NCI-H748 (cell line): ENCODE measurements at regions not wholly inside any gene's neighbourhood (a gene's known extent, or its start where the extent isn't known, plus 50 kb on each side); places are given as distances from the start of the nearest gene placed in this dataset.
A peak's percentile ranks its signal among the peaks of the same experiment; 100 is the strongest.
"Not testable (repeated sequence)": the region's sequence is repeated elsewhere in the genome, so short reads cannot be mapped to it uniquely, and the experiment has no call there.

ENCODE experiments used
- DNase-seq: peaks from one replicate; lab custom pipeline; 2025; ENCODE audit not compliant: unreplicated experiment; lab: John Stamatoyannopoulos, UW

DNA sequence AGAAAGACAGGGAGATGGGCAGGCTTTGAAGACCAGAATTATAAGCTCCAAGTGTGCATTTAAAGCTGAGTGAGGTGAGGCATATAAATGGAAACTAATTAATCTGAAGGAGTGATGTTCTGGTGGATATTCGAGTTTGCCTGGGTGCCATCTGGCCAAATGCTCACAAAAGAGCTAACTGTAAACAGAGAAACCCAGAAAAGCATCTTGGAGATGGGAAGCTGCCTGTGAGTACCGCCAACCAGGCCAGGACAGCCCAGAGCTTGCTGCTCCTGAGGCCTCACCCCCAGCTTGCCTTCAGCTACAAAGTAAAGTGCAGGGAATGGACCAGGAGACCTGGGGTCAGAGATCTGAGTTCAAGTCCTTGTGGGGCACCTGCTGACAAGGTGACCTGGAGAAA is 446.1 kb upstream of the MYT1L start:
- no peak for DNase-seq

GRCh38 chr2:2775018-2775417 is 443.9 kb upstream of the MYT1L start:
- no peak for DNase-seq

DNA sequence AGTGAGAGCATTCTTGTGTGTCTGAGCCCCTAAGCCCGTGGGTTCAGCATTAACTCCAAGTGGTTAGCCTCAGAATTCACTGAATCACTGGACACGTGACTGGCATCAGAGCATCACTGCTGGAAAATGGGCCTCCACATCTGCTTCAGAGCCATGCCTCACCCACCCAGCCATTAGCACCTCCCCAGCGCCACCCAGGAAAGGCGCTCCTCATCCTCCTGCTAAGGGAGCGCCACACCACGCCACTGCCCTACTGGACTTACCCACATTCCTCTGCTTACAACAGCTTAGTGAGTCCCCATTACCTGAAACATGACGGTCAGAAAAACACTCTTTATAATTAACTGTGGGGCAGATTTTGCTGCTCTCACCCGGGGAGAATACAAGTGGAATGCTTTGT is 442.6 kb upstream of the MYT1L start:
- DNase-seq = no peak

DNA sequence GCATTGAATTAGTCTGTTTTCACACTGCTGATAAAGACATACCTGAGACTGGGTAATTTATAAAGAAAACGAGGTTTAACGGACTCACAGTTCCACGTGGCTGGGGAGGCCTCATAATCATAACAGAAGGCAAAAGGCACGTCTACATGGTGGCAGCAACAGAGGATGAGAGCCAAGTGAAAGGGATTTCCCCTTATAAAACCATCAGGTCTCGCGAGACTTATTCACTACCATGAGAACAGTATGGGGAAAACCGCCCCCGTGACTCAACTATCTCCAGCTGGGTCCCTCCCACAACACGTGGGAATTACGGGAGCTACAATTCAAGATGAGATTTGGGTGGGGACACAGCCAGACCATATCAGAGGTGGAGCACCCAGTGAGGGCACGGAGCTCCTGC is 442.0 kb upstream of the MYT1L start:
- DNase-seq = not testable (repeated sequence)

GRCh38 chr2:2771721-2772411 is 440.8 kb upstream of the MYT1L start:
- no peak for DNase-seq

DNA sequence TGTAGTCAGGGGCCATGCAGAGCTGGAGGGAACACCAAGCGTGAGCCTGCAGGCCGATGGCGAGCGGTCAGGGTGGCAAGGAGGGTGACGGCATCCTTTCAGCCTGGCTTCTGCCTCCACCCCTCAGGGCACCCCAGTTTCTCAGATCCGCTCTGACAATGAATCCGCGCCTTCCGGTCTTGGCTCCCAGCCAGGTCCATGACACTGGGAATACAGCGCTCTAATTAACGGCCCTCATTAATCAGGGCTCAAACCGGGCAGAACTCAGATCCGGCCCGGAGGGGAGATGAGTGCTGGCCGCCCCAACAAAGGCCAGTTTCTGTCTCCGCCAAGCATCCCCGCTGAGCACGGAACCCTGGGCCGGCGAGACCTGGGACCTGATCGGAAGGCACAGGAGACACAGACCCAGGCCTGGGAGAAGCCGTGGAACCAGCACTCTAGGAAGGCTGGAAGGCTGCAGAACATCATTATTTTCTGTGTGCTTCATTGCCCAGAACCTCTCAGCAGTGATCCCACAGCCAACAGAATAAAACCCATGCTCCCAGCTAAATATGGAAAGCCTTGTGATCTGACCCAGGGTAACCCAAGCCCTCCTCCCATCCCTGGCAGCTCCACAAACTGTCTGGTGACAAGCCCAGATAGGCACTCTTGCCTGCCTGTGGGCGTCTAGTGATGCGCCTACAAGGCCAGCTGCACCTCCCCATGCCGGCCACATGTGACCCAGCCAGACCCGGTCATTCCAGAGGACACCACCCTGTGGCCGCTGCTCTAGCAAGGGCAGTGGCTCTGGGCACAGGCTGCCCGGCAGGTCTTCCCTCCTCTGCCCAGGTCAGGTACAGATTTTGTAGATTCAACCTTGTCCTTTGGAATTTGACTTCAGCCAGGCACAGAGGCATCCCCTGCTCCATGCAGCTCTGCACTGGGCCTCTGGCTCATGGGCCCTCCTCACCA is 438.7 kb upstream of the MYT1L start:
- DNase-seq = peak; percentile 51

GRCh38 chr2:2768476-2768875 is 437.4 kb upstream of the MYT1L start:
- no peak for DNase-seq

DNA sequence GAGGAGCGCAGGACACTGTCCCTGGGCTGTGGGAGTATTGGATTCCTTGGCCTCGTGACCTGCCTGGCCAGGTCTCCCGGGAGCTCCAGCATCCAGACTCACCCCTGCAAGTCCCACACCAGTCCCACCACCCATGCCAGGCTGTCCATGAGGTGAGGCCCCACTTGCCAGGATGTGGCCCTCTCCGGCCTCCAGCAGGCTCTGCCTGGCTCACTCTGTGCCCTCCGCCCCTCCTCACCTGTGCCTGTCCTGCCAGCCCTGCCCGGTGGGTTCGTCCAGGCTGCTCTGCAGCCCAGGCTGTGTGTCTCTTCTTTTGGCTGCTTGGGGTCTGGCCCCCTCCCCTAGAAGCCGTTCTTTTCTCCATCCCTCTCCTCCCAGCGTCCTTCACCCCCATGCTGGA is 436.8 kb upstream of the MYT1L start:
- no peak for DNase-seq

DNA sequence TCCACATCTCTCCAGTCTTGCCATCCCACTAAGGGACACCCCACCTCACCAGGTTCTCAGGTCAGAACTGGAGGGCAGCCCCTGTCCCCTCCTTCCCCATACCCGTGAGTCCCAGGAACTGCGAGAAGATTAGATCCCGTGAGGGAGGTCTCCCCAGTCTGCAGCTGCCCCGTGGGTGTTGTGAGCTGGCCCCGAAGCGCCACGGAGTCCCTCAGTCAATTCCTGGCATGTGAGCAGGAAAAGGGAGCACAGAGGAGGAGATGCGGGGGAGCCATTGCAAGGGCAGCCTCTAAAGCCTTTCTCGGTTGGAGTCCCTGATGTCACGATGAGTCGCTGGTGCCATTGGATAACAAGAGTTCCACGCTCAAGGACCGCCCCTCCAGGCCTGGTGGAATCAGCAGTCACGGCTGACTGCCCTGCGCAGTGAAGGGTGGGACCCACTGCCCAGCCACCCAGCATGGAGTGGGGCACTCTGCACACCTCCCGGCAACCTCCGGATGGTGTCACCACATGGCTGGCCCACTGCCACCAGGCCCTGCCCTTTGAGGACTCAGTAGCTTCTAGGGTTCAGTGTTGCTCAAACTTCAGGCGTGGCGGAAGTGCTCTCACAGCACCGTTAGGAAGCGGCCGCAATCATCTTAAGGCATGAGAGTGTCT is 434.9 kb upstream of the MYT1L start:
- no peak for DNase-seq

GRCh38 chr2:2765176-2765800 is 434.2 kb upstream of the MYT1L start:
- DNase-seq = no peak

DNA sequence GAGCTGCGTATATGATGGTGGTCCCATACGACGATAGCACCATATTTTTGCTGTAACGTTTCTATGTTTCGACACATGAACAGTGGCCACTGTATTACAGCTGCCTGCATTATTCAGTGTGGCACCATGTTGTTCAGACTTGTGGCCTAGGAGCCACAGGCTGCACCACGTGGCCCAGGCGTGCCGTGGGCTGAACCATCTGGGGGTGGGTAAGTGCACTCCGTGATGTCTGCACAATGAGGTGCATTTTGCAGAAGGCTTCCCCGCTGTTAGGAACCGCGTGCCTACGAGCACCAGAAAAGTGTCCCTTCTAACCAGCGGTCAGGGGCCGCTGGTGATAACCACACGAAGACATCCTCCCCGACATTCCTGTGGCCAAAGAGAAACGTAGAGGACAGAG is 433.7 kb upstream of the MYT1L start:
- DNase-seq = no peak

DNA sequence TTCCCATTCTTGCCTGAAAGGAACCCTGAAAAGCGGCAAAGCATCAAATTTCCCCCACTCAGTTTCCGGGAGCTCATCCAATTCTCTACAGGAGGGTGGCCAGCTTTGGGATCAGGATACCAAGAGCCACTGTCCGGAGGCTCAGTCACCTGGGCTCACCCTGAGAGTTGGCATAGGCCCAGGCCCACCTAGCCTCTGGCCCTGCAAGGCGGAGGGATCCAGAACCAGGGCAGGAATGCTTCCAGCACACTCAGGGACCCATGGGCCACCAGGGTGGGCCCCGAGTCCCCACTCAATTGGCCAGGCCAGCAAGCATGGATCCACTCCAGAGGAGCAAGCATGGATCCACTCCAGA is 432.9 kb upstream of the MYT1L start:
- DNase-seq = no peak

- DNase-seq = no peak
These were observed 432.4 kb upstream of the MYT1L start for GRCh38 chr2:2763351-2764000.

DNA sequence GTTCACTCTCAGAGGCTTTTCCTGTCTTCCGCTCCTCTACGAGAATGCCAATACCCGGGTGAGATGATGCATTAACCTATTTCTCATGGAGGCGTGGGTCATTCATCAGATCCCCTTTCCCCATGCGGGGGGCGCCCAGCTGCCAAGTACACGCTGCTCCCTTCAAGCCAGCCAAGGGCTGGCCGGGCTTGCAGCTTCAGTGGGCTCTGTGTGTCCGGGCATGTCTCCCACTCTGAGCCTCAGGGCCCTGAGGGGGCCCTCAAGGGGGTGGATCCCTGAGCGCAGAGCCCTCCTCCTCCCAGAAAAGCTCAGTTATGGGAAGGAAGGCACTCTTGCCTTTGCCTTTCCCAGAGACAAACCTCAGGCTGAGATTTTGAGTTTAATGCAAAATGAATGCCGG is 431.8 kb upstream of the MYT1L start:
- no peak for DNase-seq

DNA sequence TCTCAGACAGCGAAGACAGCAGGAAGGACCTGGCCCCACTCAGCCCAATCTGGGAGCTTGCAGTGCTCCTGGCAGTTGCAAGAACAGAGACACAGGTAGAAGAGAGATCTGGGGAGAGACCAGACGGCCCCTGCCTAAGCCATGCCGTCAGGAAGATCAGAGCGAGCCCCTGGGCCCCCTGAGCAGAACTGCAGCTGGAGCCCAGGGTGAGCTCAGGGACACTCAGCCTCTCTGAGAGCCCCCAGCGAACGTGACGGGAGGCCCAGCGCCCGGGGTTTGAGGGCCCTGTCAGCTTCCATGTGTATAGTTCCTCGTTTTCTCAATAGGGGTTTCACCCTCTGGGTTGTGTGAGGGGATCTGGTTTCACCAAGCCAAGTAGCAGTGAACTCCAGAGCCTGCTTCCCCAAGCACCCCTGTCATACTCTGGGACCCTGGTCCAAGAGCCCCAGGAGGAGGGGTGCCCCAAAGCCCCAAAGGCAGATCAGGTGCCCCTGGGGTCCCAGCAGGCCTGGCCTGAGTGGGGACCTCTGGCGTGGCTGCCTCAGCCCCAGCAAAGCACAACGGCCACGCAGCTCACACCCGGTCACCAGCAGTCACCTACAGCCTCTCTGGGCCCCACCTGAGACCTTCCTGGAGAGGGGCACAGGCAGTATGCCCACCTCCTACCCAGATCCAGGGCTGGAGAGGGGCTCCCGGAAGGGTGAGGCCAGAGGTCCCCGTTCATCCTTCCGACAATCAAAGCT is 431.3 kb upstream of the MYT1L start:
- DNase-seq = no peak

GRCh38 chr2:2758793-2759367 is 427.8 kb upstream of the MYT1L start:
- no peak for DNase-seq

GRCh38 chr2:2757764-2758163 is 426.7 kb upstream of the MYT1L start:
- no peak for DNase-seq

DNA sequence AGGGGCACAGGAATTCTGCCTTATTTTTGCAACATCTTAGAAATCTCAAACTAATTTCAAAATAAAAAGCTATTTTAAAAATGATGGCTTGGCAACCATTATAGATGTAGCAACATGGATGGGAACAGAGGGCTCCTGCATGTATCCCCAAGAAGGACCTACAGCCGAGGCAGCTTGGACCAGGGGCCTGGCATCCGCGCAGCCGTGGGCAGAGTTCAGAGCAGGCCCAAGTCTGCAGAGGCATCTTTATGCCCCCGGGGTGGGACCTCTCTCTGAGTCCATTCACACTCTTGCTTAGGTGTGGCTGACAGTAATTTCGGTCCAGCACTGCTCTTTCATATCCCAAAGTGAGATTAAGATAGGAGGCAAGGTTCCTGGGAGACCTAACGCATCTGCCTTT is 425.8 kb upstream of the MYT1L start:
- DNase-seq = no peak

- DNase-seq = no peak
These were observed 424.9 kb upstream of the MYT1L start for GRCh38 chr2:2755990-2756389.

GRCh38 chr2:2754940-2755339 is 423.9 kb upstream of the MYT1L start:
- no peak for DNase-seq
